Parathyroid adenoma (tissue), 2 donors: ENCODE measurements at regions not wholly inside any gene's neighbourhood (a gene's known extent, or its start where the extent isn't known, plus 50 kb on each side); places are given as distances from the start of the nearest gene placed in this dataset.

ENCODE experiments used
- H2AFZ ChIP-seq: fragments of 300-600 bp; sonication (generic); one replicate; pipeline ENCODE4 v1.7.0; 2017; ENCODE audit warnings: antibody characterized with exemption, mild to moderate bottlenecking
- H3K27ac ChIP-seq: fragments of 300-600 bp; sonication (generic); one replicate; pipeline ENCODE4 v1.7.0; 2017
- H3K27me3 ChIP-seq: fragments of 300-600 bp; sonication (generic); one replicate; pipeline ENCODE4 v1.7.0; 2017; ENCODE audit warnings: low read length; ENCODE audit not compliant: control insufficient read depth, insufficient read depth
- H3K36me3 ChIP-seq: fragments of 300-600 bp; sonication (generic); one replicate; pipeline ENCODE4 v1.7.0; 2017; ENCODE audit warnings: low read length; ENCODE audit not compliant: control insufficient read depth, insufficient read depth
- H3K4me1 ChIP-seq: fragments of 300-600 bp; sonication (generic); one replicate; pipeline ENCODE4 v1.7.0; 2017; ENCODE audit warnings: control low read depth
- H3K4me2 ChIP-seq: fragments of 300-600 bp; sonication (generic); one replicate; pipeline ENCODE4 v1.7.0; 2017; ENCODE audit warnings: low read length
- H3K4me3 ChIP-seq: fragments of 300-600 bp; sonication (generic); one replicate; pipeline ENCODE4 v1.7.0; 2017; ENCODE audit warnings: low read depth, low read length
- H3K79me2 ChIP-seq: fragments of 300-600 bp; sonication (generic); one replicate; pipeline ENCODE4 v1.7.0; 2017; ENCODE audit warnings: control low read depth
- H3K9ac ChIP-seq: fragments of 300-600 bp; sonication (generic); one replicate; pipeline ENCODE4 v1.7.0; 2017; ENCODE audit warnings: mild to moderate bottlenecking
- H3K9me3 ChIP-seq: fragments of 300-600 bp; sonication (generic); one replicate; pipeline ENCODE4 v1.7.0; 2017; ENCODE audit warnings: low read length; ENCODE audit not compliant: control insufficient read depth
- TF ChIP-seq, protein P1 (sequence below): fragments of 300-600 bp; sonication (generic); IDR thresholded peaks from one replicate; pipeline ENCODE4 v1.7.0; 2017; ENCODE audit warnings: antibody characterized with exemption, mild to moderate bottlenecking
- donor health status: primary hyperparathyroidism.

DNA sequence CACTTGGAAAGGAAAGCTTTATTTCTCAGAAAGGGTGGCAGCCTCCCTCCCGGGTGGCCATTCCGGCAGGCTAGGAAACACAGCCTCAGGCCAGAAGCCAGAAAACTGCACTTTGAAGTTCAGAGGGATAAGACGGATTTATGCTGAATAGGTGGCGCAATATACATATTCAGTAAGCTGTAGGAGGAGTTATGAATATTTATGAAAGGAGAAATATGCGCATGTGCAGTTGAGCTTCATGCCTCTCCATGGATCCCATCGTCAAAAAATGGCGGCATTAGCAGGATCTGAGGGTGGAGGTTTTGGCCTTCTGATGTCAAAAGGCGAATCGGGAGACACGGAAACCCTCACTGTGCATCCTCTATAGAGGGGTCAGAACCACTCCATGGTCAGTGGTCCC lies 82.3 kb downstream of the KATNIP start:
- Histone ChIP-seq H3K4me2 (no peak overlapping the region), H3K79me2 (no peaks in the 10 kb centered on the region), H3K9ac (no peak overlapping the region), H3K9me3 (no peaks in the 10 kb centered on the region), H3K27me3 (no peaks in the 10 kb centered on the region), H3K36me3 (no peaks in the 10 kb centered on the region), H3K4me1 (no peaks in the 10 kb centered on the region), H3K4me3 (no peak overlapping the region), H2AFZ (no peak overlapping the region), H3K27ac (no peak overlapping the region)
- TF ChIP-seq, protein P1, sequence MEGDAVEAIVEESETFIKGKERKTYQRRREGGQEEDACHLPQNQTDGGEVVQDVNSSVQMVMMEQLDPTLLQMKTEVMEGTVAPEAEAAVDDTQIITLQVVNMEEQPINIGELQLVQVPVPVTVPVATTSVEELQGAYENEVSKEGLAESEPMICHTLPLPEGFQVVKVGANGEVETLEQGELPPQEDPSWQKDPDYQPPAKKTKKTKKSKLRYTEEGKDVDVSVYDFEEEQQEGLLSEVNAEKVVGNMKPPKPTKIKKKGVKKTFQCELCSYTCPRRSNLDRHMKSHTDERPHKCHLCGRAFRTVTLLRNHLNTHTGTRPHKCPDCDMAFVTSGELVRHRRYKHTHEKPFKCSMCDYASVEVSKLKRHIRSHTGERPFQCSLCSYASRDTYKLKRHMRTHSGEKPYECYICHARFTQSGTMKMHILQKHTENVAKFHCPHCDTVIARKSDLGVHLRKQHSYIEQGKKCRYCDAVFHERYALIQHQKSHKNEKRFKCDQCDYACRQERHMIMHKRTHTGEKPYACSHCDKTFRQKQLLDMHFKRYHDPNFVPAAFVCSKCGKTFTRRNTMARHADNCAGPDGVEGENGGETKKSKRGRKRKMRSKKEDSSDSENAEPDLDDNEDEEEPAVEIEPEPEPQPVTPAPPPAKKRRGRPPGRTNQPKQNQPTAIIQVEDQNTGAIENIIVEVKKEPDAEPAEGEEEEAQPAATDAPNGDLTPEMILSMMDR, result no peak

DNA sequence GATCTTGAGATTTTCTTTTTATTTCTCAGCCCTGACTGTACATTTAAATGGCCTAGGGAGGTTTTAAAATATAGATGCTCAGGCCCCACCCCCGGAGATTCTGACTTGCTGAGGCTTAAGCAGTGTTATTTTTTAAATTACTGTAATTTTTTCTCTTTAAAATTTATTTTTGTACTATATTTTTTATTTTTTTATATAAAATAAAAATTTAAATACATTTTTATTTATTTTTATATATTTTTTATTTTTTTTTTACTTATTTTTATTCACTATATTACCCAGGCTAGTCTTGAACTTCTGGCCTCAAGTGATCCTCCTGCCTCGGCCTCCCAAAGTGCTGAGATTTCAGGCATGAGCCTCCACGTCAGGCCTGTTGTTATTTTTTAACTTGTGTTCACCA lies 83.3 kb downstream of the KATNIP start:
- no peak overlapping the region for H3K9ac ChIP-seq
- H3K4me3 ChIP-seq, result no peak overlapping the region
- no peaks in the 10 kb centered on the region for H3K4me1 ChIP-seq
- H3K4me2 ChIP-seq, result no peak overlapping the region
- no peaks in the 10 kb centered on the region for H3K9me3 ChIP-seq
- H3K79me2 ChIP-seq, result no peaks in the 10 kb centered on the region
- no peak overlapping the region for H2AFZ ChIP-seq
- TF ChIP-seq, protein P1, result no peak
- no peaks in the 10 kb centered on the region for H3K36me3 ChIP-seq
- no peaks in the 10 kb centered on the region for H3K27me3 ChIP-seq
- H3K27ac ChIP-seq, result no peak overlapping the region

DNA sequence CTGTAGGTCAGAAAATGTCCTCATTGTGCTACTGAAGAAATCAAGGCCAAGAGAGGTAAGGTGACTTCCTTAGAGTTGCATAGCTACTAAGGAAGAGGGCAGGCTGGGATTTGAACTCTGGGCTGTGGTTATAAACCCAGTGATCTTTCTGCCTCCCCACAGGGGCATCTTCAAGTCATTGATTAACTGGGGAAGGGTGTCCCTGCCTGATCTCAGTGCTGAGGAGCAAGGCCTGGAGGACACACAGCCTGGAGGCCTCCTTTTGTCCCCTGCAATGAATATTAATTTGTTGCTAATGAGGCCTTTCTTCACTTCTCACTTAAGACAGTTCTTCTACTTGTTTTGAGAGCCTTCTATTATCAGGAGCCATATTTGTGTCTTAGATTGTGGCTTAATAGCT lies 83.8 kb downstream of the KATNIP start:
- H3K4me1 ChIP-seq, result no peaks in the 10 kb centered on the region
- H3K4me3 ChIP-seq, result no peak overlapping the region
- H2AFZ ChIP-seq, result no peak overlapping the region
- H3K9me3 ChIP-seq, result no peaks in the 10 kb centered on the region
- TF ChIP-seq, protein P1, result no peak
- no peaks in the 10 kb centered on the region for H3K79me2 ChIP-seq
- H3K27ac ChIP-seq, result no peak overlapping the region
- H3K36me3 ChIP-seq, result no peaks in the 10 kb centered on the region
- H3K27me3 ChIP-seq, result no peaks in the 10 kb centered on the region
- H3K4me2 ChIP-seq, result no peak overlapping the region
- no peak overlapping the region for H3K9ac ChIP-seq

DNA sequence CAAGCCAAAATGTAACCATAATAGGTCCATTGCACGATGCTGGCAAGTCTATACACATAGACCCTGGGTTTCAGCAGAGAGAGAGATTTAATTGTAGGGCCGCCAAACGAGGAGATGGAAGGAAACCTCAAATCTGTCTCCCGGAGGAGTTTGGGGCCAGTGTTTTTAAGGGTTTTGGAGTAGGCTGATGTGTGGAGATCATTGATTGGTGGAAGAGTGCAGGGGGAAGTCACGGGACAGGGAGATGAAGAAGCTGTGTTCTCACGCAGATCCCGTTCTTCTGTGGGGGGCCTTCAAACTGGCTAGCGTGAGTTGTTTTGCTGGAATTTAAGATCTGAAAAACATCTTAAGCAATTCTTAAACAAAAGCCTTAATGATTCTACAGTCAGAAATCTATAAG lies 84.8 kb downstream of the KATNIP start:
- no peaks in the 10 kb centered on the region for H3K9me3 ChIP-seq
- H3K4me1 ChIP-seq, result peaks cover under 1% of the 10 kb centered on the region
- no peak overlapping the region for H3K9ac ChIP-seq
- no peak overlapping the region for H2AFZ ChIP-seq
- no peaks in the 10 kb centered on the region for H3K27me3 ChIP-seq
- H3K36me3 ChIP-seq, result no peaks in the 10 kb centered on the region
- no peak overlapping the region for H3K4me2 ChIP-seq
- H3K79me2 ChIP-seq, result no peaks in the 10 kb centered on the region
- no peak overlapping the region for H3K4me3 ChIP-seq
- TF ChIP-seq, protein P1, result no peak
- no peak overlapping the region for H3K27ac ChIP-seq

DNA sequence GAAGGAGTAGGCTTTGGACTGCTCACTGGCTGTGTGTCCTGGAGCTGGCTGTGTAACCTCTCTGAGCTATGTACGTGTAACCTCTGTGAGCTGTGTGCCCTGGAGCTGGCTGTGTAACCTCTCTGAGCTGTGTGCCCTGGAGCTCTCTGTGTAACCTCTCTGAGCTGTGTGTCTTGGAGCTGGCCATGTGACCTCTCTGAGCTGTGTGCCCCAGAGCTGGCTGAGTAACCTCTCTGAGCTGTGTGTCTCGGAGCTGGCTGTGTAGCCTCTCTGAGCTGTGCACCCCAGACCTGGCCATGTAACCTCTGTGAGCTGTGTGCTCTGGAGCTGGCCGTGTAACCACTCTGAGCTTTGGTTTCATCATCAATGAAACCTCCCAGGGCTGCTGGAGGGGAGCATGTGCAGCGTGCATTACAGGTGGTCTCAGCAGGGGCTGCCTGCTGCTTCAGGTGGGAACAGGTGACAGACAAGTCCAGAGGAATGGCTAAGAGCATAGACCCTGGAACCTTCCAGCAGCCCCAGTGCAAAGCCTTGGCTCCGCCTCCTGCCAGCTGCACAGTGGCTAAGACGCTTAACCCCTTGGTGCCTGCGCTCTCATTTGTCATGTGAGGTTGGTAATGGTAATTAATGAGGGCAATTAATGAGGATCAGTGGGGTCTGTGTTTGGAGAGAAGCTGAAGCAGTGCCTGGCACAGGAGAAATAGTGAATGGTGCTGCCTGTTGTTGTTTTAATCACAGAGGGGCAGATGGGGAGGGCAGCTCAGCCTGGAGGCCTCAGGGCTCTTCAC lies 86.7 kb downstream of the KATNIP start:
- Histone ChIP-seq H3K9ac (no peak overlapping the region), H2AFZ (no peak overlapping the region), H3K4me1 (peaks cover 3% of the 10 kb centered on the region), H3K4me3 (no peak overlapping the region), H3K27ac (no peak overlapping the region), H3K79me2 (no peaks in the 10 kb centered on the region), H3K4me2 (no peak overlapping the region), H3K9me3 (no peaks in the 10 kb centered on the region), H3K36me3 (no peaks in the 10 kb centered on the region), H3K27me3 (no peaks in the 10 kb centered on the region)
- TF ChIP-seq, protein P1, result no peak
